Left lung (tissue), 4 donors: ENCODE measurements at regions not wholly inside any gene's neighbourhood (a gene's known extent, or its start where the extent isn't known, plus 50 kb on each side); places are given as distances from the start of the nearest gene placed in this dataset.
A peak's percentile ranks its signal among the peaks of the same experiment; 100 is the strongest.

Experiments used
- ATAC-seq: fragments of 200-7000 bp; cut with Tn5 transposase; one replicate; pipeline ENCODE4 v1.9.1; 2020; ENCODE audit warnings: moderate library complexity
- DNase-seq, 4 donors: peaks; one replicate each; pipeline ENCODE4 v3.0.0-alpha.2; 2013 to 2020
- H3K27ac ChIP-seq, 2 donors: fragments of 200-600 bp; sonication (generic) in 1 of 2; one replicate each; pipeline versions ENCODE4 v1.5.0 to v1.8.0; 2020 to 2021
- H3K27me3 ChIP-seq, 2 donors: fragments of 200-600 bp; sonication (generic) in 1 of 2; one replicate each; pipeline versions ENCODE4 v1.5.0 to v1.8.0; 2020 to 2021
- H3K36me3 ChIP-seq, 2 donors: fragments of 200-600 bp; sonication (generic) in 1 of 2; one replicate each; pipeline versions ENCODE4 v1.5.0 to v1.8.0; 2020 to 2021
- H3K4me1 ChIP-seq, 2 donors: fragments of 200-600 bp; one replicate each; pipeline ENCODE4 v1.8.0; 2021
- H3K4me3 ChIP-seq, 2 donors: fragments of 200-600 bp; sonication (generic) in 1 of 2; one replicate each; pipeline versions ENCODE4 v1.5.0 to v1.8.0; 2020 to 2021; ENCODE audit warnings: mild to moderate bottlenecking in 1 of 2
- H3K9me3 ChIP-seq, 2 donors: fragments of 200-600 bp; sonication (generic) in 1 of 2; one replicate each; pipeline versions ENCODE4 v1.5.0 to v1.8.0; 2020 to 2021
- CTCF ChIP-seq, 2 donors: fragments of 200-600 bp; sonication (generic) in 1 of 2; IDR thresholded peaks; one replicate each; pipeline versions ENCODE4 v1.5.0 to v1.8.0; 2021; ENCODE audit warnings: antibody characterized with exemption in 2 of 2
- intact Hi-C, 2 donors: fragments of 100-400 bp; cut with DNase I; formaldehyde crosslinking; loops; one replicate each; pipeline versions ENCODE4 v1.11.2 to v1.14.2; 2022
- donor health status: DM: no; HTN: yes; CAD: no.
- donor health status: DM: no; HTN: no; CAD: no.

GRCh38 chr15:31871166-31871886 is 159.0 kb upstream of the CHRNA7 start:
- peak overlapping the region; percentile 53 to 59 for H3K4me3 ChIP-seq
- peaks cover 0 to 11% of the 10 kb centered on the region in 2 donors for H3K4me1 ChIP-seq
- H3K36me3 ChIP-seq = no peaks in the 10 kb centered on the region
- ATAC-seq (peak; percentile 19), DNase-seq (no peak)
- intact Hi-C loops = no loop called here
- H3K27ac ChIP-seq = peak overlapping the region; percentile 56 to 66
- H3K9me3 ChIP-seq = no peaks in the 10 kb centered on the region
- H3K27me3 ChIP-seq = peaks cover 0 to 15% of the 10 kb centered on the region in 2 donors
- TF ChIP-seq CTCF (IDR thresholded peaks at IDR 0.05) = no peak

- ATAC-seq = no peak
- Histone ChIP-seq H3K36me3 (no peaks in the 10 kb centered on the region), H3K4me1 (peaks cover 0 to 11% of the 10 kb centered on the region in 2 donors)
Observed at GRCh38 chr15:31871887-31872281, 158.4 kb upstream of the CHRNA7 start.

GRCh38 chr15:31887246-31887645 is 143.1 kb upstream of the CHRNA7 start:
- Histone ChIP-seq H3K9me3 (peaks cover 0 to 2% of the 10 kb centered on the region in 2 donors), H3K4me1 (no peaks in the 10 kb centered on the region), H3K4me3 (no peak overlapping the region), H3K27me3 (peaks cover 0 to 14% of the 10 kb centered on the region in 2 donors), H3K27ac (no peak overlapping the region), H3K36me3 (no peaks in the 10 kb centered on the region)
- DNase-seq = no peak
- intact Hi-C loops = no loop called here
- ATAC-seq = no peak
- no peak for TF ChIP-seq CTCF (IDR thresholded peaks at IDR 0.05)

More at GRCh38 chr15:31871887-31872281, 158.4 kb upstream of the CHRNA7 start:
- H3K9me3 ChIP-seq = no peaks in the 10 kb centered on the region
- intact Hi-C loops = no loop called here
- H3K27me3 ChIP-seq = peaks cover 0 to 15% of the 10 kb centered on the region in 2 donors
- TF ChIP-seq CTCF (IDR thresholded peaks at IDR 0.05) = no peak
- no peak for DNase-seq
- no peak overlapping the region for H3K4me3 ChIP-seq
- no peak overlapping the region for H3K27ac ChIP-seq

GRCh38 chr15:31892513-31892912 is 137.8 kb upstream of the CHRNA7 start:
- ATAC-seq (no peak), DNase-seq (no peak)
- no peak for TF ChIP-seq CTCF (IDR thresholded peaks at IDR 0.05)

GRCh38 chr15:31893780-31894179 is 136.5 kb upstream of the CHRNA7 start:
- TF ChIP-seq CTCF (IDR thresholded peaks at IDR 0.05) = no peak
- Histone ChIP-seq H3K4me1 (no peaks in the 10 kb centered on the region), H3K4me3 (no peak overlapping the region), H3K27me3 (no peaks in the 10 kb centered on the region), H3K36me3 (no peaks in the 10 kb centered on the region), H3K27ac (no peak overlapping the region), H3K9me3 (peaks cover 0 to 19% of the 10 kb centered on the region in 2 donors)
- DNase-seq (no peak), ATAC-seq (no peak)
- intact Hi-C loops = no loop called here

More at GRCh38 chr15:31892513-31892912, 137.8 kb upstream of the CHRNA7 start:
- Histone ChIP-seq H3K36me3 (no peaks in the 10 kb centered on the region), H3K9me3 (peaks cover 0 to 7% of the 10 kb centered on the region in 2 donors), H3K27ac (no peak overlapping the region), H3K27me3 (peaks cover 0 to 9% of the 10 kb centered on the region in 2 donors), H3K4me3 (no peak overlapping the region), H3K4me1 (no peaks in the 10 kb centered on the region)
- intact Hi-C loops = no loop called here
